ENCODE measurements at regions not wholly inside any gene's neighbourhood (a gene's known extent, or its start where the extent isn't known, plus 50 kb on each side); places are given as distances from the start of the nearest gene placed in this dataset.

DNA sequence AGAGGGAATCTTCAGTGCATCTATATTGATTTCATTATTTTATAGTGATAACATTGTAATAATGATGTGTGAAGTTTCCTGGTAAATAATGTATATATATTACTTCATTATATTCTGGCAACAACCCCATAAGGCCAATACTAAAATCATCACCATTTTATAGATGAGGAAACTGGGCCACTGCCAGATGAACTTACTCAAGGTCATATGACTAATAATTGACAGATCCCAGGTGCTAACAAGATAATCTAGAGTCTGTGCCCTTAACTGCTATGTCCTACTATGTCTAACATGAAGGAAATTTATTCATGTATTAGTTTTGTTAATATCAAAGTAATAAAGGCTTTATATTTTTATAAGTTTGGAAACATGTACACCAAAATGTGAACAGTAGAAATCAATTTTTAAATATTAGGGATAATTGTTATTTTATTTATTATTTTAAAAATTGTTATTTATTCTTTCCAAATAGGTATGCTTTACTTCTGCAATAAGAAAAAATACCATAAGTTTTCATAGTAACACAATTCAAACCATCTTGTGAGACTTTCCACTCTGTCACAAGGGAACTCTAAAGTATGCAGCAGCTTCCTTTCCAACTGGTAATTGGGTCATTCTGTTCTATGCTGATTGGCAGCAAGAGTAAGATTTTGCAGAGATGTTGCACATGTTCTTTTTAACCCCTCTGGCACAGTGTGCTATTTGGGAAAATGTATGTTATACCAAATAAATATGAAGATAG, 90.8 kb upstream of the CMC1 start:
- H3K27me3 ChIP-seq (ENCODE audit: control insufficient read depth in 1 of 2, insufficient read depth in 2 of 2, low read length in 2 of 2) = no peaks in the 10 kb centered on the region
- H3K4me2 ChIP-seq (ENCODE audit: low read depth, low read length) = no peak overlapping the region
- no peaks in the 10 kb centered on the region for H4K20me1 ChIP-seq (ENCODE audit: insufficient read depth, low read length)
- in situ Hi-C loops (cut with HindIII; ENCODE audit: extremely low pct_ligation_motif_present, low pct_unique_long_range_greater_than_20kb) = no loop called here
- no TSS peak for BruUV-seq (replicated peaks)
- peaks cover 8% of the 10 kb centered on the region; the same call in 1 of the 2 replicates for H3K9me3 ChIP-seq (ENCODE audit: low read length)
- H3K36me3 ChIP-seq (replicated peaks in 1 of 2; ENCODE audit: control insufficient read depth in 1 of 2, insufficient read depth in 2 of 2, low read length in 2 of 2) = no peaks in the 10 kb centered on the region
- H3K27ac ChIP-seq (ENCODE audit: extremely low read length, insufficient read depth, low read length) = no peak overlapping the region
- H3K79me2 ChIP-seq (ENCODE audit: insufficient read depth, low read length) = no peaks in the 10 kb centered on the region
- no peak overlapping the region for H2AFZ ChIP-seq (ENCODE audit: low read length)
- DNase-seq (ENCODE audit: low spot score) = no peak
- no peak overlapping the region for H3K9ac ChIP-seq (ENCODE audit: insufficient read depth, low read depth, low read length)
- no peaks in the 10 kb centered on the region for H3K4me1 ChIP-seq (ENCODE audit: insufficient read depth, low read length)
- ATAC-seq = no peak
- CTCF ChIA-PET (ENCODE audit: low intra/inter-chr PET ratio, low total read pairs) = no interaction called here
- H3K4me3 ChIP-seq (replicated peaks in 1 of 3; ENCODE audit: insufficient read depth in 1 of 3, low read depth in 2 of 3, low read length in 3 of 3) = no peak overlapping the region
- POLR2A ChIA-PET = no interaction called here
- intact Hi-C loops (cut with micrococcal nuclease; ENCODE audit: unreplicated experiment) = no loop called here
- no peak for FAIRE-seq
- TF ChIP-seq BORCS8-MEF2B (CRISPR knock-in tag; IDR thresholded peaks at IDR 0.05) (no peak), REST (IDR thresholded peaks at IDR 0.05; ENCODE audit: borderline replicate concordance in 1 of 2, low read depth in 1 of 2, low read length in 2 of 2) (no peak), ZKSCAN5 (CRISPR knock-in tag; IDR thresholded peaks at IDR 0.05) (no peak), SMARCE1 (IDR thresholded peaks at IDR 0.05; ENCODE audit: borderline replicate concordance) (no peak), GATAD1 (CRISPR knock-in tag; IDR thresholded peaks at IDR 0.05) (no peak), SYNCRIP (IDR thresholded peaks at IDR 0.05; ENCODE audit: insufficient read depth, low read depth, low read length) (no peak), FOXA1 (IDR thresholded peaks at IDR 0.05) (no peak), FOXA1 (CRISPR knock-in tag; IDR thresholded peaks at IDR 0.05) (no peak), ZBTB38 (CRISPR knock-in tag; IDR thresholded peaks at IDR 0.05) (no peak), HMGA1 (CRISPR knock-in tag; conservative IDR thresholded peaks at IDR 0.05) (no peak), IRX3 (CRISPR knock-in tag; IDR thresholded peaks at IDR 0.05; ENCODE audit: borderline replicate concordance, low read depth) (no peak), FOSL1 (CRISPR knock-in tag; IDR thresholded peaks at IDR 0.05; ENCODE audit: borderline replicate concordance) (no peak), THAP9 (CRISPR knock-in tag; IDR thresholded peaks at IDR 0.05; ENCODE audit: borderline replicate concordance) (no peak)
- TF ChIP-seq, protein P1, sequence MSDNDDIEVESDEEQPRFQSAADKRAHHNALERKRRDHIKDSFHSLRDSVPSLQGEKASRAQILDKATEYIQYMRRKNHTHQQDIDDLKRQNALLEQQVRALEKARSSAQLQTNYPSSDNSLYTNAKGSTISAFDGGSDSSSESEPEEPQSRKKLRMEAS (IDR thresholded peaks at IDR 0.05) = no peak
- TF ChIP-seq, protein P2, sequence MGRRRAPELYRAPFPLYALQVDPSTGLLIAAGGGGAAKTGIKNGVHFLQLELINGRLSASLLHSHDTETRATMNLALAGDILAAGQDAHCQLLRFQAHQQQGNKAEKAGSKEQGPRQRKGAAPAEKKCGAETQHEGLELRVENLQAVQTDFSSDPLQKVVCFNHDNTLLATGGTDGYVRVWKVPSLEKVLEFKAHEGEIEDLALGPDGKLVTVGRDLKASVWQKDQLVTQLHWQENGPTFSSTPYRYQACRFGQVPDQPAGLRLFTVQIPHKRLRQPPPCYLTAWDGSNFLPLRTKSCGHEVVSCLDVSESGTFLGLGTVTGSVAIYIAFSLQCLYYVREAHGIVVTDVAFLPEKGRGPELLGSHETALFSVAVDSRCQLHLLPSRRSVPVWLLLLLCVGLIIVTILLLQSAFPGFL (CRISPR knock-in tag; IDR thresholded peaks at IDR 0.05) = no peak
- TF ChIP-seq, protein P3, sequence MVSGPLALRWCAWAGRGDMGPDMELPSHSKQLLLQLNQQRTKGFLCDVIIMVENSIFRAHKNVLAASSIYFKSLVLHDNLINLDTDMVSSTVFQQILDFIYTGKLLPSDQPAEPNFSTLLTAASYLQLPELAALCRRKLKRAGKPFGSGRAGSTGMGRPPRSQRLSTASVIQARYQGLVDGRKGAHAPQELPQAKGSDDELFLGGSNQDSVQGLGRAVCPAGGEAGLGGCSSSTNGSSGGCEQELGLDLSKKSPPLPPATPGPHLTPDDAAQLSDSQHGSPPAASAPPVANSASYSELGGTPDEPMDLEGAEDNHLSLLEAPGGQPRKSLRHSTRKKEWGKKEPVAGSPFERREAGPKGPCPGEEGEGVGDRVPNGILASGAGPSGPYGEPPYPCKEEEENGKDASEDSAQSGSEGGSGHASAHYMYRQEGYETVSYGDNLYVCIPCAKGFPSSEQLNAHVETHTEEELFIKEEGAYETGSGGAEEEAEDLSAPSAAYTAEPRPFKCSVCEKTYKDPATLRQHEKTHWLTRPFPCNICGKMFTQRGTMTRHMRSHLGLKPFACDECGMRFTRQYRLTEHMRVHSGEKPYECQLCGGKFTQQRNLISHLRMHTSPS (CRISPR knock-in tag; IDR thresholded peaks at IDR 0.05; ENCODE audit: low read depth) = no peak

Measured in HepG2 (cell line).